PC-9 (cell line): ENCODE measurements at regions not wholly inside any gene's neighbourhood (a gene's known extent, or its start where the extent isn't known, plus 50 kb on each side); places are given as distances from the start of the nearest gene placed in this dataset.

Experiments used
- BruUV-seq: library from RNA; stranded (reverse); fragments of 400-500 nt; replicated peaks from 2 replicates; lab custom pipeline; 2021; lab: Mats Ljungman, UMichigan
- CTCF ChIA-PET: fragments of 300-600 bp; sonication (Branson Sonifier 250); formaldehyde crosslinking; loops from one replicate; lab custom pipeline; 2022; ENCODE audit warnings: antibody characterized with exemption; lab: Charles Lee
- POLR2A ChIA-PET: fragments of 300-600 bp; sonication (Branson Sonifier 250); formaldehyde crosslinking; loops from one replicate; lab custom pipeline; 2022; ENCODE audit warnings: antibody characterized with exemption; ENCODE audit not compliant: unreplicated experiment; lab: Charles Lee
- DNase-seq, 2 experiments: peaks; one replicate each; pipeline versions ENCODE4 v3.0.0 to v3.0.0-alpha.2; 2015 to 2022; ENCODE audit warnings: mixed read lengths in 1 of 2
- H2AFZ ChIP-seq: fragments of 200-600 bp; sonication (generic); 2 replicates; pipeline ENCODE4 v1.8.1; 2017; ENCODE audit warnings: antibody characterized with exemption
- H3F3A ChIP-seq: fragments of 200-600 bp; sonication (generic); 2 replicates; pipeline ENCODE4 v1.8.1; 2017; ENCODE audit warnings: antibody characterized with exemption, mild to moderate bottlenecking, low read depth; ENCODE audit not compliant: insufficient read depth
- H3K27ac ChIP-seq: fragments of 200-600 bp; sonication (generic); 2 replicates; pipeline ENCODE4 v1.6.1; 2016; ENCODE audit warnings: mixed run types
- H3K27me3 ChIP-seq: fragments of 200-600 bp; sonication (generic); 2 replicates; pipeline ENCODE4 v1.6.1; 2016; ENCODE audit warnings: low read depth, mixed run types; ENCODE audit not compliant: insufficient read depth
- H3K36me3 ChIP-seq: fragments of 200-600 bp; sonication (generic); 2 replicates; pipeline ENCODE4 v1.6.1; 2016; ENCODE audit warnings: low read depth, mixed run types
- H3K4me1 ChIP-seq: fragments of 200-600 bp; sonication (generic); replicated peaks from 2 replicates; pipeline ENCODE4 v1.6.1; 2016; ENCODE audit warnings: mixed run types; ENCODE audit not compliant: insufficient read depth
- H3K4me2 ChIP-seq: fragments of 200-600 bp; sonication (generic); 2 replicates; pipeline ENCODE4 v1.6.1; 2017; ENCODE audit warnings: mixed run types
- H3K4me3 ChIP-seq: fragments of 200-600 bp; sonication (generic); 2 replicates; pipeline ENCODE4 v1.6.1; 2016; ENCODE audit warnings: mixed run types
- H3K79me2 ChIP-seq: fragments of 200-600 bp; sonication (generic); 2 replicates; pipeline ENCODE4 v1.6.1; 2017; ENCODE audit warnings: low read depth, mixed run types
- H3K9me2 ChIP-seq: fragments of 200-600 bp; sonication (generic); 2 replicates; pipeline ENCODE4 v1.8.1; 2017; ENCODE audit warnings: mild to moderate bottlenecking; ENCODE audit not compliant: insufficient read depth
- H3K9me3 ChIP-seq: fragments of 200-600 bp; sonication (generic); 2 replicates; pipeline ENCODE4 v1.8.1; 2016; ENCODE audit warnings: low read depth; ENCODE audit not compliant: insufficient read depth
- H4K20me1 ChIP-seq: fragments of 200-600 bp; sonication (generic); 2 replicates; pipeline ENCODE4 v1.8.1; 2017; ENCODE audit not compliant: insufficient read depth
- EZH2 ChIP-seq: fragments of 200-600 bp; sonication (generic); IDR thresholded peaks from 2 replicates; pipeline ENCODE4 v1.8.0; 2017; ENCODE audit warnings: antibody characterized with exemption, low read depth
- intact Hi-C: fragments of 100-400 bp; cut with micrococcal nuclease; formaldehyde crosslinking; loops from one replicate; pipeline ENCODE4 v1.10.0; 2022; ENCODE audit not compliant: unreplicated experiment
- TF ChIP-seq, protein P1 (sequence below): fragments of 200-600 bp; sonication (generic); conservative IDR thresholded peaks from 2 replicates; pipeline ENCODE4 v1.6.1; 2017; ENCODE audit warnings: mixed run types, antibody characterized with exemption, mild to moderate bottlenecking, moderate library complexity

DNA sequence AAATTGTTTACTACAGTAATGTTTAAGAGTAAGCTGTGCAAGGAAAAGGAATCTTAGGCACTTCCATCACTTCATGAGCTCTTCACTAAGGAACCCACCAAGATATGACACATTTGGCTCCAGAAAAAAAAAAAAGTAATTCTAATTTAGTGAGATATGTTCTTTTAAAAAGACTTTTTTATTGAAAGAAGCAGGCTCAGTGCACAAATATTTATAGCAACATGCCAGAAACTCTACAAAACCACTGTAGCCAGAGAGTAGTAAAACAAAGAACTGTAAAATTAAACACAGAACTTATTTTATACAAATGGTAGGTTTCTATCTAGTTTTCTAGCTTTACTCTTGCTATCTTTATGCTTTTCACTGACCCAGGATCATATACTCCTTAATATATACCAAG lies 434.6 kb upstream of the ADGRL2 start:
- no peak overlapping the region for H3K4me3 ChIP-seq
- H4K20me1 ChIP-seq, result no peaks in the 10 kb centered on the region
- DNase-seq, result no peak
- TF ChIP-seq, protein P1, sequence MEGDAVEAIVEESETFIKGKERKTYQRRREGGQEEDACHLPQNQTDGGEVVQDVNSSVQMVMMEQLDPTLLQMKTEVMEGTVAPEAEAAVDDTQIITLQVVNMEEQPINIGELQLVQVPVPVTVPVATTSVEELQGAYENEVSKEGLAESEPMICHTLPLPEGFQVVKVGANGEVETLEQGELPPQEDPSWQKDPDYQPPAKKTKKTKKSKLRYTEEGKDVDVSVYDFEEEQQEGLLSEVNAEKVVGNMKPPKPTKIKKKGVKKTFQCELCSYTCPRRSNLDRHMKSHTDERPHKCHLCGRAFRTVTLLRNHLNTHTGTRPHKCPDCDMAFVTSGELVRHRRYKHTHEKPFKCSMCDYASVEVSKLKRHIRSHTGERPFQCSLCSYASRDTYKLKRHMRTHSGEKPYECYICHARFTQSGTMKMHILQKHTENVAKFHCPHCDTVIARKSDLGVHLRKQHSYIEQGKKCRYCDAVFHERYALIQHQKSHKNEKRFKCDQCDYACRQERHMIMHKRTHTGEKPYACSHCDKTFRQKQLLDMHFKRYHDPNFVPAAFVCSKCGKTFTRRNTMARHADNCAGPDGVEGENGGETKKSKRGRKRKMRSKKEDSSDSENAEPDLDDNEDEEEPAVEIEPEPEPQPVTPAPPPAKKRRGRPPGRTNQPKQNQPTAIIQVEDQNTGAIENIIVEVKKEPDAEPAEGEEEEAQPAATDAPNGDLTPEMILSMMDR, result no peak
- no peak for TF ChIP-seq EZH2
- H3F3A ChIP-seq, result no peaks in the 10 kb centered on the region
- no peaks in the 10 kb centered on the region for H3K36me3 ChIP-seq
- H3K9me2 ChIP-seq, result no peaks in the 10 kb centered on the region; the same call in 1 of the 2 replicates
- POLR2A ChIA-PET, result interaction anchor here (0.6 kb wide), 1 partner anchor 10 kb away, joined by 3 read pairs; no protein-coding TSS in a partner anchor
- intact Hi-C loops, result no loop called here
- peaks cover 7% of the 10 kb centered on the region for H3K4me1 ChIP-seq
- H3K9me3 ChIP-seq, result no peaks in the 10 kb centered on the region
- H3K4me2 ChIP-seq, result no peak overlapping the region
- no peaks in the 10 kb centered on the region for H3K79me2 ChIP-seq
- no peak overlapping the region for H2AFZ ChIP-seq
- CTCF ChIA-PET, result no interaction called here
- no peaks in the 10 kb centered on the region for H3K27me3 ChIP-seq
- no peak overlapping the region for H3K27ac ChIP-seq
- BruUV-seq, result no TSS peak

DNA sequence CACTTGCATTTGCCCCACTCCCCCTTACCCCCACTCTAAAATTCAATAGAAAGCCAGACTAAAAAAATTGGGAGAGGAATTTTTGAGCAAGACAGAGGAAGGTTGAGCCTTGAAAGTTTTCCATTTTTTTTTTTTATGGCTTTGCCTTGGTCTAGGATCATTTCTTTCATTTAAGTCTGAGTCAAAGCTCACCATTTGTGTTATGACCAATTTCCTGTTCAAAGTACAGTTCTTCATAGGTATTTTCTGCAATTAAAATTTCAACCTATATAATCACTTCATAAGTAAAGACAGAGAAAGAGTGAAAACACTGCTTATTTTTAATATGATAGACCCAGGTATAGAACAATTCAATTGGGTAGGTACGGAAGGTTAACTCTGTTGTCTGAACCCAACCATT lies 436.6 kb upstream of the ADGRL2 start:
- Histone ChIP-seq H3K4me2 (no peak overlapping the region), H3K4me1 (no peaks in the 10 kb centered on the region), H4K20me1 (no peaks in the 10 kb centered on the region), H3F3A (no peaks in the 10 kb centered on the region), H3K27me3 (no peaks in the 10 kb centered on the region), H3K79me2 (no peaks in the 10 kb centered on the region), H3K27ac (no peak overlapping the region), H3K9me3 (no peaks in the 10 kb centered on the region), H3K36me3 (no peaks in the 10 kb centered on the region), H3K4me3 (no peak overlapping the region), H2AFZ (no peak overlapping the region), H3K9me2 (0 out of 2 replicates have a peak, but pooled peaks cover 8% of the 10 kb centered on the region)
- intact Hi-C loops, result no loop called here
- POLR2A ChIA-PET, result no interaction called here
- BruUV-seq, result no TSS peak
- no peak for DNase-seq
- CTCF ChIA-PET, result no interaction called here
- TF ChIP-seq, protein P1, result no peak
- TF ChIP-seq EZH2, result no peak

DNA sequence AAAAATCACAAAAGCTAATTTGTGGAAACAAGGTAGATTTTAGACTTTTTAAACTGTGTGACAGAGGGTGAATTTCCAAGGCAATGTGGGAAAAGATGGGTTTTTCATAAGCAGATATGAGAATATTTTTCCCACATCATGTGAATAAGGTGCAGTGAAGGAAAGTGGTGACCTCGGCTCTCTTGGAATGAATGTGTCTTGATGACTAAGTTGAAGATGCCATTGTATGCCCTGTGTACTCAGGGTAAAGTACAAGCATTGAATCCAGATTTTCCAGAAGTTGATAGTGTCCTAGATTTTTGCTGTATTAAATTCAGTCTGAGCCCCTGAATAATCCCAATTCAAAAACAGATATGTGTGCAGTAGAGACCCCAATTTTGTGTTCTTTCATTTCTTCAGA lies 442.6 kb upstream of the ADGRL2 start:
- Histone ChIP-seq H3K27ac (no peak overlapping the region), H2AFZ (no peak overlapping the region), H4K20me1 (no peaks in the 10 kb centered on the region), H3F3A (no peaks in the 10 kb centered on the region), H3K27me3 (no peaks in the 10 kb centered on the region), H3K4me1 (no peaks in the 10 kb centered on the region), H3K36me3 (no peaks in the 10 kb centered on the region), H3K9me2 (0 out of 2 replicates have a peak, but pooled peaks cover 8% of the 10 kb centered on the region), H3K4me2 (no peak overlapping the region), H3K9me3 (no peaks in the 10 kb centered on the region), H3K79me2 (no peaks in the 10 kb centered on the region), H3K4me3 (no peak overlapping the region)
- POLR2A ChIA-PET, result no interaction called here
- CTCF ChIA-PET, result no interaction called here
- no TSS peak for BruUV-seq
- no peak for DNase-seq
- no peak for TF ChIP-seq EZH2
- TF ChIP-seq, protein P1, result no peak
- intact Hi-C loops, result no loop called here
